ENCODE measurements at regions not wholly inside any gene's neighbourhood (a gene's known extent, or its start where the extent isn't known, plus 50 kb on each side); places are given as distances from the start of the nearest gene placed in this dataset.

- no peak overlapping the region for H2AFZ ChIP-seq (ENCODE audit: low read length)
- FAIRE-seq (no peak), ATAC-seq (no peak), DNase-seq (ENCODE audit: low spot score) (no peak)
- H3K79me2 ChIP-seq (ENCODE audit: insufficient read depth, low read length): no peaks in the 10 kb centered on the region
- intact Hi-C loops (cut with micrococcal nuclease; ENCODE audit: unreplicated experiment): no loop called here
- H3K9ac ChIP-seq (ENCODE audit: insufficient read depth, low read depth, low read length): no peak overlapping the region
- no peak overlapping the region for H3K4me2 ChIP-seq (ENCODE audit: low read depth, low read length)
- BruUV-seq (replicated peaks): no TSS peak
- CTCF ChIA-PET (ENCODE audit: low intra/inter-chr PET ratio, low total read pairs): no interaction called here
- H3K36me3 ChIP-seq (replicated peaks in 1 of 2; ENCODE audit: control insufficient read depth in 1 of 2, insufficient read depth in 2 of 2, low read length in 2 of 2): no peaks in the 10 kb centered on the region
- no peaks in the 10 kb centered on the region for H3K4me1 ChIP-seq (ENCODE audit: insufficient read depth, low read length)
- H3K27ac ChIP-seq (ENCODE audit: extremely low read length, insufficient read depth, low read length): no peak overlapping the region
- no peaks in the 10 kb centered on the region for H4K20me1 ChIP-seq (ENCODE audit: insufficient read depth, low read length)
- no peak for TF ChIP-seq ZNF713 (CRISPR knock-in tag; IDR thresholded peaks at IDR 0.05)
- no peak for TF ChIP-seq ZNF547 (CRISPR knock-in tag; IDR thresholded peaks at IDR 0.05)
- TF ChIP-seq TOE1 (CRISPR knock-in tag; IDR thresholded peaks at IDR 0.05): no peak
- TF ChIP-seq ZBTB26 (CRISPR knock-in tag; IDR thresholded peaks at IDR 0.05; ENCODE audit: borderline replicate concordance): no peak
- no peak for TF ChIP-seq ZNF34 (CRISPR knock-in tag; IDR thresholded peaks at IDR 0.05; ENCODE audit: borderline replicate concordance)
- no peak for TF ChIP-seq ZNF766 (CRISPR knock-in tag; IDR thresholded peaks at IDR 0.05; ENCODE audit: borderline replicate concordance)
- TF ChIP-seq ERF (CRISPR knock-in tag; IDR thresholded peaks at IDR 0.05): no peak
- no peak for TF ChIP-seq KLF11 (CRISPR knock-in tag; IDR thresholded peaks at IDR 0.05)
- WGBS (ENCODE audit: low lambda C conversion rate): 24% methylated on average over 8 of the region's 8 CpGs
- H3K9me3 ChIP-seq (ENCODE audit: low read length): no peaks in the 10 kb centered on the region
- in situ Hi-C loops (cut with HindIII; ENCODE audit: extremely low pct_ligation_motif_present, low pct_unique_long_range_greater_than_20kb): no loop called here
- POLR2A ChIA-PET: no interaction called here
- H3K4me3 ChIP-seq (replicated peaks in 1 of 3; ENCODE audit: insufficient read depth in 1 of 3, low read depth in 2 of 3, low read length in 3 of 3): no peak overlapping the region
- H3K27me3 ChIP-seq (ENCODE audit: control insufficient read depth in 1 of 2, insufficient read depth in 2 of 2, low read length in 2 of 2): 0 out of 5 replicates have a peak, but pooled peaks cover 0 to 3% of the 10 kb centered on the region in 2 experiments
These were observed 448.3 kb upstream of the POU3F3 start for GRCh38 chr2:104405623-104406022.

- BruUV-seq (replicated peaks): no TSS peak
- no peak for ATAC-seq
- Histone ChIP-seq H3K9ac (ENCODE audit: insufficient read depth, low read depth, low read length) (no peak overlapping the region), H3K4me3 (replicated peaks in 1 of 3; ENCODE audit: insufficient read depth in 1 of 3, low read depth in 2 of 3, low read length in 3 of 3) (no peak overlapping the region), H4K20me1 (ENCODE audit: insufficient read depth, low read length) (no peaks in the 10 kb centered on the region), H3K27me3 (ENCODE audit: control insufficient read depth in 1 of 2, insufficient read depth in 2 of 2, low read length in 2 of 2) (0 out of 5 replicates have a peak, but pooled peaks cover 0 to 3% of the 10 kb centered on the region in 2 experiments), H3K27ac (ENCODE audit: extremely low read length, insufficient read depth, low read length) (no peak overlapping the region), H3K4me2 (ENCODE audit: low read depth, low read length) (no peak overlapping the region), H3K4me1 (ENCODE audit: insufficient read depth, low read length) (no peaks in the 10 kb centered on the region), H3K36me3 (replicated peaks in 1 of 2; ENCODE audit: control insufficient read depth in 1 of 2, insufficient read depth in 2 of 2, low read length in 2 of 2) (no peaks in the 10 kb centered on the region), H3K9me3 (ENCODE audit: low read length) (no peaks in the 10 kb centered on the region), H3K79me2 (ENCODE audit: insufficient read depth, low read length) (no peaks in the 10 kb centered on the region), H2AFZ (ENCODE audit: low read length) (no peak overlapping the region)
- in situ Hi-C loops (cut with HindIII; ENCODE audit: extremely low pct_ligation_motif_present, low pct_unique_long_range_greater_than_20kb) (no loop called here), intact Hi-C loops (cut with micrococcal nuclease; ENCODE audit: unreplicated experiment) (no loop called here)
- FAIRE-seq: no peak
- no peak for DNase-seq (ENCODE audit: low spot score)
- CTCF ChIA-PET (ENCODE audit: low intra/inter-chr PET ratio, low total read pairs): no interaction called here
- WGBS (ENCODE audit: low lambda C conversion rate): 21% methylated on average over 10 of the region's 10 CpGs
- no peak for TF ChIP-seq ZNF260 (CRISPR knock-in tag; IDR thresholded peaks at IDR 0.05; ENCODE audit: borderline replicate concordance, low read depth)
- no peak for TF ChIP-seq ZMYM3 (CRISPR knock-in tag; IDR thresholded peaks at IDR 0.05)
- TF ChIP-seq NPAS2 (CRISPR knock-in tag; IDR thresholded peaks at IDR 0.05; ENCODE audit: borderline replicate concordance): no peak
- TF ChIP-seq MAFG (CRISPR knock-in tag; IDR thresholded peaks at IDR 0.05): no peak
- TF ChIP-seq TFAP4 (IDR thresholded peaks at IDR 0.05; ENCODE audit: borderline replicate concordance, low read depth): no peak
- TF ChIP-seq MIER3 (CRISPR knock-in tag; IDR thresholded peaks at IDR 0.05; ENCODE audit: borderline replicate concordance): no peak
- POLR2A ChIA-PET: no interaction called here
These were observed 447.6 kb upstream of the POU3F3 start for GRCh38 chr2:104406261-104406726.

Data from HepG2 (cell line).